Lower leg skin (tissue), 4 donors: ENCODE measurements at regions not wholly inside any gene's neighbourhood (a gene's known extent, or its start where the extent isn't known, plus 50 kb on each side); places are given as distances from the start of the nearest gene placed in this dataset.
"Not testable (repeated sequence)": the region's sequence is repeated elsewhere in the genome, so short reads cannot be mapped to it uniquely, and the experiment has no call there.

Experiments used
- DNase-seq, 2 donors: peaks; one replicate each; pipeline ENCODE4 v3.0.0-alpha.2; 2019; ENCODE audit warnings: low spot score in 2 of 2
- H3K4me3 ChIP-seq: fragments of 200-600 bp; sonication (generic); 2 replicates; pipeline ENCODE4 v1.5.1; 2017; ENCODE audit warnings: mild to moderate bottlenecking, low read depth; ENCODE audit not compliant: poor library complexity, severe bottlenecking
- CTCF ChIP-seq, 3 donors: fragments of 450-650 bp; IDR thresholded peaks; one replicate each; pipeline ENCODE4 v1.5.1; 2016; ENCODE audit warnings: antibody characterized with exemption in 3 of 3, mild to moderate bottlenecking in 3 of 3, moderate library complexity in 2 of 3
- POLR2A ChIP-seq, 2 donors: fragments of 450-650 bp; IDR thresholded peaks; one replicate each; pipeline ENCODE4 v1.6.1; 2016 to 2017; ENCODE audit warnings: antibody characterized with exemption in 2 of 2, mild to moderate bottlenecking in 1 of 2, moderate library complexity in 1 of 2
- WGBS, 2 donors: methylation state at CpG; one replicate each; pipeline ENCODE4 v1.1.5; 2018; 5-methylcytosine and 5-hydroxymethylcytosine counted together
- intact Hi-C: fragments of 100-400 bp; cut with DNase I; formaldehyde crosslinking; loops from one replicate; pipeline ENCODE4 v1.15.0; 2023; ENCODE audit warnings: low total_unique reads

DNA sequence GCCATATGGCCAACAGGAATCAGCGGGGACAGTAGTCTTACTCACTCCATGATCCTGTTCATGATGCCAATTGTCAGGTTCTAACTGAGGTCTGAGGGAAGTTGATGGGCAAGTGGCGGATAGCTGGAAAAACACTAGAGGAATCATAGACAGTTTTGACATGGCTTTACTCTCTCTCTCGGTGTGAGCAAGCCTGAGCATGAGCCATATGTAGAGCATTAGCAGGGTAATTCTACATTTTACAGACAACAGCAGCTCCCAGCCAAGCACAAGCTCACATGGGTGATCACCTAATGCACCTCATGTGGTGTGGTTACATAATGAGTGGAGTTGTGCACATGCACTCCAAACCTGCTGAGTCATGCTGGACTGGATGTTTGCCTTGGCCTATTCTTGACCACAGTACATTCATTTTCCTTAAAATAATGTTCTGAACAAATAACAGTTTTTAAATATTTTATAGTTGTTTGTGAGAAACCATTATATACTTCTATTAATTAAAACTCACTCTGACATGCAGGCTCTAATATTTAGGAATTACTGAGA, 429.2 kb downstream of the GPAT3 start:
- DNase-seq, result no peak
- no peak overlapping the region for H3K4me3 ChIP-seq
- no peak for TF ChIP-seq POLR2A (IDR thresholded peaks at IDR 0.05)
- TF ChIP-seq CTCF (IDR thresholded peaks at IDR 0.05), result no peak
- WGBS, 2 donors, result 88 to 100% methylated on average over 2 to 3 of the region's 3 CpGs
- intact Hi-C loops, result no loop called here

- WGBS, 2 donors, result 81 to 84% methylated on average over 4 of the region's 4 CpGs
- no peak overlapping the region for H3K4me3 ChIP-seq
- intact Hi-C loops, result loop anchor here (2.0 kb wide), 1 partner anchor 34 kb away; no protein-coding TSS in a partner anchor
- TF ChIP-seq CTCF (IDR thresholded peaks at IDR 0.05) (no peak), POLR2A (IDR thresholded peaks at IDR 0.05) (no peak)
- DNase-seq, result no peak
Measured at GRCh38 chr4:83962492-83962891, 426.6 kb downstream of the GPAT3 start.

DNA sequence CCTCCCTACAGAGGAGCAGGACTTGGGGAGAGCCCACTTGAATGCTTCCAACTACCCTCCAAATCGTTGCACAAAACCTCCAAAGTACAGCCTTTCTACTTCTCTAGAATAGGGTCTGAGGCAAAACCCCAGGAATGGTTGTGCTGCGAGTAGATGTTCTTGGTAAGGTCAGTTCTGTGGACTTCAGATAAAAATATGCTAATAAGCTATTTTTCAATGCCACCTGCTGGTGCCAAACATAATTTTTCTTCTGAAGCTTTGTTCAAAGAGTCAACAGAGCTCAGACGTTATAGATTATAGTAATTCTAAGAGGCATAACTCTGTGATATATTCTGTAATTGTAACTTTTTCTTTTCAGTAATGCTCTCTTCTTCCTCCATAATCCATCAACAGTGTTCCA, 425.7 kb downstream of the GPAT3 start:
- 60 to 61% methylated on average over 3 of the region's 3 CpGs for WGBS, 2 donors
- no peak for DNase-seq
- intact Hi-C loops, result no loop called here
- no peak for TF ChIP-seq CTCF (IDR thresholded peaks at IDR 0.05)
- no peak for TF ChIP-seq POLR2A (IDR thresholded peaks at IDR 0.05)
- H3K4me3 ChIP-seq, result no peak overlapping the region

DNA sequence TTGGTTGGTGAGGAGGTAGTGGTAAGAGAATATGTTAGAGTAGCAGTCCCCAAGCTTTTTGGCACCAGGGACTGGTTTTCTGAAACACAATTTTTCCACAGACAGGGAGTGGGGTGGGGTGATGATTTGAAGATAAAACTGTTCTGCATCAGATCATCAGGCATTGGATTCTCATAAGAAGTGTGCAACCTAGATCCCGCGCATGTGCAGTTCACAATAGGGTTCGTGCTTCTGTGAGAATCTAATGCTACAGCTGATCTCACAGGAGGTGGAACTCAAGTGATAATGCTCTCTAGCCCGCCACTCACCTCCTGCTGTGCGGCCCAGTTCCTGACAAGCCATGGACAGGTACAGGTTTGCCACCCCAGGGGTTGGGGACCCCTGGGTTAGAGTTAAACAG, 423.3 kb downstream of the GPAT3 start:
- no peak for DNase-seq
- 92 to 95% methylated on average over 5 of the region's 5 CpGs for WGBS, 2 donors
- no peak overlapping the region for H3K4me3 ChIP-seq
- TF ChIP-seq POLR2A (IDR thresholded peaks at IDR 0.05), result no peak
- no peak for TF ChIP-seq CTCF (IDR thresholded peaks at IDR 0.05)
- intact Hi-C loops, result no loop called here

DNA sequence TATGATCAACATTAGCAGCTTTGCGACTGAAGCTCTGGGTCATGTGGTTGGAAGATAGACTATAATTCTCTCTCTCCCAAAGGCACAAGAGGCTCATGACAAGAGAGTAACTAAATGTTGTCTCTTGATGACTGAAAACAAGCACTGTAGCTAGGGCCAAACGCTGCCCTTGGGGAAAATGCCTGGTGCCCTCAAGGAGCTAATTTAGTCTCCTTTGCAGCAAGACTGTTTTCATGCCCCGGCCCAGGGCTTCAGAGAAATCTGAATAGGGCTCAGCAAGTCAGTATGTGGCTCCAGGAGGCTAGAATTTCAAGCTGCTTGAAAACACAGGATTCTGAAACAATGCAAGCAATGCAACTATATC, 411.9 kb downstream of the GPAT3 start:
- H3K4me3 ChIP-seq, result no peak overlapping the region
- intact Hi-C loops, result no loop called here
- DNase-seq, result no peak
- TF ChIP-seq CTCF (IDR thresholded peaks at IDR 0.05) (no peak), POLR2A (IDR thresholded peaks at IDR 0.05) (no peak)
- 30 to 40% methylated on average over 3 of the region's 3 CpGs for WGBS, 2 donors

DNA sequence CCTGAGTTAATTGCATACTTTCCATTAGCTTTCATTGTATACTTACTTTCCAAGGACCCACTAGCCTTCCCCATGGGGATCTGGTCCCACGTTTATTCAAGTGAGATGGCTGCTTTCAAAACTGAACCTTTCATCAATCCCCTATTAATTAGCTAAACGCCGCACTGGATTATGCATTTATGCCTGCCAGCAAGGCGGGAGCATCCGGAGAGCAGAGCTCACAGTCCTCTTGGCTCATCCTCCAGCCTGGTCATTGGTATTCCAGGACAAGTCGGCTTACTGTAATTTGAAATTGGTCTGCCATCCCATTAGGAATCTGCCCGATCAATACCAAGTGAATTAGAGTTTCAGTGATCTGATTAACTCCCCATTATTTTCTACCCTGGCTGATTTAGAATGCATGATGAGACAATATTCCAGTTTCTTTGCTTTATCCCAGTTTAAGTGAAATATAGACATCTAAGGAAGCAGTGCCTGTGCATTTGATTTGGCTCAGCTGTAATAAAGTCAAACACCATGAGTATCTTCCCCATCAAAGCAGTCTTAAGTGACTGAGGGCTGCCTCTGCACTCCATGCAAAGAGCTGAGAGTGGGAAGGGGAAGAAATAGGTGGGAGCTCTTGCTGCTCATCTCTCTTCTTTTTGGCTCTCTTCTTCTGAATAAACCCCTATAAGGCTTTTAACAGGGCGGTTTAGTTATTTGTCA, 411.4 kb downstream of the GPAT3 start:
- WGBS, 2 donors, result 57 to 72% methylated on average over 8 of the region's 8 CpGs
- no peak overlapping the region for H3K4me3 ChIP-seq
- intact Hi-C loops, result no loop called here
- TF ChIP-seq POLR2A (IDR thresholded peaks at IDR 0.05) (no peak), CTCF (IDR thresholded peaks at IDR 0.05) (no peak)
- no peak for DNase-seq

DNA sequence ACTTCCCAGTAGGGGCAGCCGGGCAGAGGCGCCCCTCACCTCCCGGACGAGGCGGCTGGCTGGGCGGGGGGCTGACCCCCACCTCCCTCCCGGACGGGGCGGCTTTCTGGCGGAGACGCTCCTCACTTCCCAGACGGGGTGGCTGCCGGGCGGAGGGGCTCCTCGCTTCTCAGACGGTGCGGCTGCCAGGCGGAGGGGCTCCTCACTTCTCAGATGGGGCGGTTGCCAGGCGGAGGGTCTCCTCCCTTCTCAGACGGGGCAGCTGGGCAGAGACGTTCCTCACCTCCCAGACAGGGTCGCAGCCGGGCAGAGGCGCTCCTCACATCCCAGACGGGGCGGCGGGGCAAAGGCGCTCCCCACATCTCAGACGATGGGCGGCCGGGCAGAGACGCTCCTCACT, 407.8 kb downstream of the GPAT3 start:
- WGBS, 2 donors, result 93 to 95% methylated on average over 18 to 29 of the region's 33 CpGs
- DNase-seq, H3K4me3 ChIP-seq, intact Hi-C loops: not testable (repeated sequence)
